ENCODE measurements at regions not wholly inside any gene's neighbourhood (a gene's known extent, or its start where the extent isn't known, plus 50 kb on each side); places are given as distances from the start of the nearest gene placed in this dataset.

- Histone ChIP-seq H2AFZ (ENCODE audit: low read depth, low read length) (no peak overlapping the region), H4K20me1 (ENCODE audit: insufficient read depth, low read length) (no peaks in the 10 kb centered on the region), H3K4me1 (ENCODE audit: low read length) (peaks cover 8% of the 10 kb centered on the region; the same call in 1 of the 2 replicates), H3K9me3 (ENCODE audit: insufficient read depth, low read length) (no peaks in the 10 kb centered on the region), H3K36me3 (replicated peaks; ENCODE audit: low read depth, low read length) (no peaks in the 10 kb centered on the region), H3K79me2 (ENCODE audit: low read length) (no peaks in the 10 kb centered on the region), H3K4me2 (ENCODE audit: low read length) (no peak overlapping the region), H3K27ac (ENCODE audit: low read length) (no peak overlapping the region), H3K27me3 (ENCODE audit: low read depth, low read length) (no peaks in the 10 kb centered on the region), H3K9ac (ENCODE audit: low read length) (no peak overlapping the region), H3K4me3 (ENCODE audit: low read length) (no peak overlapping the region)
- TF ChIP-seq, protein P1, sequence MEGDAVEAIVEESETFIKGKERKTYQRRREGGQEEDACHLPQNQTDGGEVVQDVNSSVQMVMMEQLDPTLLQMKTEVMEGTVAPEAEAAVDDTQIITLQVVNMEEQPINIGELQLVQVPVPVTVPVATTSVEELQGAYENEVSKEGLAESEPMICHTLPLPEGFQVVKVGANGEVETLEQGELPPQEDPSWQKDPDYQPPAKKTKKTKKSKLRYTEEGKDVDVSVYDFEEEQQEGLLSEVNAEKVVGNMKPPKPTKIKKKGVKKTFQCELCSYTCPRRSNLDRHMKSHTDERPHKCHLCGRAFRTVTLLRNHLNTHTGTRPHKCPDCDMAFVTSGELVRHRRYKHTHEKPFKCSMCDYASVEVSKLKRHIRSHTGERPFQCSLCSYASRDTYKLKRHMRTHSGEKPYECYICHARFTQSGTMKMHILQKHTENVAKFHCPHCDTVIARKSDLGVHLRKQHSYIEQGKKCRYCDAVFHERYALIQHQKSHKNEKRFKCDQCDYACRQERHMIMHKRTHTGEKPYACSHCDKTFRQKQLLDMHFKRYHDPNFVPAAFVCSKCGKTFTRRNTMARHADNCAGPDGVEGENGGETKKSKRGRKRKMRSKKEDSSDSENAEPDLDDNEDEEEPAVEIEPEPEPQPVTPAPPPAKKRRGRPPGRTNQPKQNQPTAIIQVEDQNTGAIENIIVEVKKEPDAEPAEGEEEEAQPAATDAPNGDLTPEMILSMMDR (IDR thresholded peaks at IDR 0.05; ENCODE audit: low read depth, low read length), result no peak
- no peak for TF ChIP-seq EZH2phosphoT487 (IDR thresholded peaks at IDR 0.05; ENCODE audit: low read depth)
These were observed 66.5 kb upstream of the THUMPD2 start for GRCh38 chr2:39845460-39846146.

- no peak overlapping the region for H3K4me2 ChIP-seq (ENCODE audit: low read length)
- H3K27ac ChIP-seq (ENCODE audit: low read length), result no peak overlapping the region
- no peaks in the 10 kb centered on the region for H4K20me1 ChIP-seq (ENCODE audit: insufficient read depth, low read length)
- H3K4me1 ChIP-seq (ENCODE audit: low read length), result peaks cover 8% of the 10 kb centered on the region; the same call in 1 of the 2 replicates
- no peak overlapping the region for H2AFZ ChIP-seq (ENCODE audit: low read depth, low read length)
- TF ChIP-seq, protein P1 (IDR thresholded peaks at IDR 0.05; ENCODE audit: low read depth, low read length), result no peak
- TF ChIP-seq EZH2phosphoT487 (IDR thresholded peaks at IDR 0.05; ENCODE audit: low read depth), result no peak
- no peak overlapping the region for H3K9ac ChIP-seq (ENCODE audit: low read length)
- no peaks in the 10 kb centered on the region for H3K79me2 ChIP-seq (ENCODE audit: low read length)
- H3K36me3 ChIP-seq (replicated peaks; ENCODE audit: low read depth, low read length), result no peaks in the 10 kb centered on the region
- H3K4me3 ChIP-seq (ENCODE audit: low read length), result no peak overlapping the region
- H3K27me3 ChIP-seq (ENCODE audit: low read depth, low read length), result no peaks in the 10 kb centered on the region
- H3K9me3 ChIP-seq (ENCODE audit: insufficient read depth, low read length), result peaks cover 10% of the 10 kb centered on the region
These were observed 60.3 kb upstream of the THUMPD2 start for GRCh38 chr2:39839261-39839848.

DNA sequence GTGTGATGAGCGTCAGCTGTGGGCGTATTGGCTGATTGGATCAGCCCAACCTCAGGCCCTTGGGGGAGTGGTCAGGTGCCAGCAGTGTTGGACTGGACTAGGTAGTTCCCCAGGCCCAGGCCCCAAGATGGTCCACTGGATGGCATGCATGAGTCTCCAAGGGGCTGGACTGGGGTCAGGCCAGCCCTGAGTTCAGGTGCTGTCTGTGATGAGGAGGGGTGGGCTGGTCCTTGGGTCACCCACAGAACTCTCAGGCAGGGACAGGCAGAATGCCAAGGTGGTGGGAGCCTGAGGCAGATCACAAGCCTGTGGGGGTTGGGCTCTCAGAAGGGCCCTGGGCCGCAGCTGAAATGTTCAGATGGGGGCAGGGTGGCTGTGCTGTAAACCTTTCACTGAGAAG is 59.5 kb upstream of the THUMPD2 start:
- H3K9ac ChIP-seq (ENCODE audit: low read length), result no peak overlapping the region
- H3K27me3 ChIP-seq (ENCODE audit: low read depth, low read length), result no peaks in the 10 kb centered on the region
- no peak overlapping the region for H3K4me3 ChIP-seq (ENCODE audit: low read length)
- H4K20me1 ChIP-seq (ENCODE audit: insufficient read depth, low read length), result no peaks in the 10 kb centered on the region
- TF ChIP-seq, protein P1 (IDR thresholded peaks at IDR 0.05; ENCODE audit: low read depth, low read length), result no peak
- no peak for TF ChIP-seq EZH2phosphoT487 (IDR thresholded peaks at IDR 0.05; ENCODE audit: low read depth)
- H2AFZ ChIP-seq (ENCODE audit: low read depth, low read length), result no peak overlapping the region
- H3K4me2 ChIP-seq (ENCODE audit: low read length), result no peak overlapping the region
- peaks cover 8% of the 10 kb centered on the region; the same call in 1 of the 2 replicates for H3K4me1 ChIP-seq (ENCODE audit: low read length)
- no peak overlapping the region for H3K27ac ChIP-seq (ENCODE audit: low read length)
- no peaks in the 10 kb centered on the region for H3K36me3 ChIP-seq (replicated peaks; ENCODE audit: low read depth, low read length)
- H3K9me3 ChIP-seq (ENCODE audit: insufficient read depth, low read length), result peaks cover 10% of the 10 kb centered on the region
- no peaks in the 10 kb centered on the region for H3K79me2 ChIP-seq (ENCODE audit: low read length)

DNA sequence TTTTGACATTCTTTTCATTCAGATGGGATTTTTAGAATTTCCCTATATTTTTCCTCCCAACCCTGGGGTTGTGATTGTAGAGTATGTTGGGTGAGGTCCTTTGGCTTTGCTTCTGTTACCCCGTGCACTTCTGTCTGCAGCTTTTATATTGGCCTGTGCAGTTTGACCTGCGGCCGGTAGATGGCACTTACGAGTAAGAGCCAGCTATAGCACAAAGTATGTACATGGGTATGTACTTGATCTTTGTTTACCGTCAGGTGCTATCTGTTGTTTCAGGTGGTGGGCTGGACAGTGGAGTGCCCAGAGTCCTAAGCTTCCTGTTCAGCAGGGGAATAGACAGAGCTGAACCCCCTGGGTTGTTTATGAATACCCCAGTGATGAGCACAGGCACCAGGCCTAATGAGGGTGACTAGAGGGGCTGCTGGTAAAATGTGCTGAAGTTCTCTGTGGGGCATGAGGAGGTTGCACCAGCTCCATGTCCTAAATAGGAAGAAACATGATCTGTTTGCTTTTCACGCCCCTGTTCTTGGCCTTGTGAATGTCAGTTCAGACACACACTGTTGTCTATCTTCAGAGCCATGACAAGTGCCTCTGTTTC is 58.9 kb upstream of the THUMPD2 start:
- Histone ChIP-seq H3K4me1 (ENCODE audit: low read length) (peaks cover 7% of the 10 kb centered on the region; the same call in 1 of the 2 replicates), H3K79me2 (ENCODE audit: low read length) (no peaks in the 10 kb centered on the region), H3K9ac (ENCODE audit: low read length) (no peak overlapping the region), H3K9me3 (ENCODE audit: insufficient read depth, low read length) (peaks cover 10% of the 10 kb centered on the region), H4K20me1 (ENCODE audit: insufficient read depth, low read length) (no peaks in the 10 kb centered on the region), H2AFZ (ENCODE audit: low read depth, low read length) (peak overlapping the region; percentile 67; the same call in 1 of the 2 replicates), H3K27me3 (ENCODE audit: low read depth, low read length) (no peaks in the 10 kb centered on the region), H3K4me2 (ENCODE audit: low read length) (no peak overlapping the region), H3K4me3 (ENCODE audit: low read length) (no peak overlapping the region), H3K36me3 (replicated peaks; ENCODE audit: low read depth, low read length) (no peaks in the 10 kb centered on the region), H3K27ac (ENCODE audit: low read length) (no peak overlapping the region)
- TF ChIP-seq EZH2phosphoT487 (IDR thresholded peaks at IDR 0.05; ENCODE audit: low read depth), result no peak
- TF ChIP-seq, protein P1 (IDR thresholded peaks at IDR 0.05; ENCODE audit: low read depth, low read length), result peak; percentile 84

All from OCI-LY3 (cell line).